Liver (tissue), 8 donors: ENCODE measurements at regions not wholly inside any gene's neighbourhood (a gene's known extent, or its start where the extent isn't known, plus 50 kb on each side); places are given as distances from the start of the nearest gene placed in this dataset.

Source experiments
- DNase-seq: peaks from one replicate; pipeline ENCODE4 v3.0.0-alpha.2; 2017; ENCODE audit warnings: low spot score
- H3K27ac ChIP-seq, 2 donors: one replicate each; pipeline ENCODE4 v1.7.0; 2013; ENCODE audit warnings: inconsistent platforms in 2 of 2, low read length in 2 of 2, control low read depth in 1 of 2, low read depth in 1 of 2, mild to moderate bottlenecking in 1 of 2
- H3K27me3 ChIP-seq, 4 donors: one replicate each; pipeline versions ENCODE4 v1.6.1 to v1.7.0; 2013; ENCODE audit warnings: low read length in 3 of 4, inconsistent platforms in 1 of 4, mild to moderate bottlenecking in 1 of 4, moderate library complexity in 1 of 4; ENCODE audit not compliant: control insufficient read depth in 4 of 4, insufficient read depth in 4 of 4
- H3K36me3 ChIP-seq, 4 donors: one replicate each; pipeline versions ENCODE4 v1.6.1 to v1.7.0; 2013; ENCODE audit warnings: low read length in 3 of 4, mild to moderate bottlenecking in 3 of 4, low read depth in 1 of 4, moderate library complexity in 1 of 4; ENCODE audit not compliant: control insufficient read depth in 4 of 4, insufficient read depth in 3 of 4
- H3K4me1 ChIP-seq, 4 donors: one replicate each; pipeline versions ENCODE4 v1.6.1 to v1.7.0; 2013; ENCODE audit warnings: low read length in 3 of 4, mild to moderate bottlenecking in 3 of 4, moderate library complexity in 1 of 4; ENCODE audit not compliant: control insufficient read depth in 4 of 4, insufficient read depth in 4 of 4
- H3K4me3 ChIP-seq, 3 donors: one replicate each; pipeline versions ENCODE4 v1.6.1 to v1.7.0; 2013; ENCODE audit warnings: low read length in 3 of 3, control low read depth in 1 of 3, low read depth in 1 of 3, mild to moderate bottlenecking in 1 of 3
- H3K9ac ChIP-seq, 2 donors: one replicate each; pipeline ENCODE4 v1.7.0; 2013; ENCODE audit warnings: low read length in 2 of 2, mild to moderate bottlenecking in 2 of 2, moderate library complexity in 2 of 2, control low read depth in 1 of 2, low read depth in 1 of 2
- H3K9me3 ChIP-seq, 4 donors: one replicate each; pipeline versions ENCODE4 v1.6.1 to v1.7.0; 2013; ENCODE audit warnings: low read length in 3 of 4; ENCODE audit not compliant: control insufficient read depth in 4 of 4
- FOXA1 ChIP-seq: IDR thresholded peaks from 2 replicates; pipeline ENCODE4 v1.6.1; 2016; ENCODE audit warnings: antibody characterized with exemption
- FOXA2 ChIP-seq: IDR thresholded peaks from 2 replicates; pipeline ENCODE4 v1.6.1; 2016; ENCODE audit warnings: antibody characterized with exemption
- GABPA ChIP-seq, 2 donors: IDR thresholded peaks in 1 of 2; conservative IDR thresholded peaks in 1 of 2; 2 replicates each; pipeline ENCODE4 v1.6.1; 2016; ENCODE audit warnings: antibody characterized with exemption in 2 of 2, mild to moderate bottlenecking in 1 of 2, moderate library complexity in 1 of 2
- HNF4A ChIP-seq, 2 donors: conservative IDR thresholded peaks; 2 replicates each; pipeline ENCODE4 v1.6.1; 2016; ENCODE audit warnings: antibody characterized with exemption in 2 of 2, mild to moderate bottlenecking in 2 of 2
- HNF4G ChIP-seq: IDR thresholded peaks from 2 replicates; pipeline ENCODE4 v1.6.1; 2016; ENCODE audit warnings: antibody characterized with exemption
- JUND ChIP-seq, 2 donors: IDR thresholded peaks; 2 replicates each; pipeline ENCODE4 v1.6.1; 2016; ENCODE audit warnings: antibody characterized with exemption in 2 of 2
- NR2F2 ChIP-seq: IDR thresholded peaks from 2 replicates; pipeline ENCODE4 v1.6.1; 2016; ENCODE audit warnings: antibody characterized with exemption
- RAD21 ChIP-seq, 2 donors: IDR thresholded peaks; 2 replicates each; pipeline ENCODE4 v1.6.1; 2016; ENCODE audit warnings: antibody characterized with exemption in 2 of 2, mild to moderate bottlenecking in 2 of 2
- RXRA ChIP-seq, 2 donors: IDR thresholded peaks; 2 replicates each; pipeline ENCODE4 v1.6.1; 2017 to 2018; ENCODE audit warnings: antibody characterized with exemption in 2 of 2, mild to moderate bottlenecking in 1 of 2
- YY1 ChIP-seq: IDR thresholded peaks from 2 replicates; pipeline ENCODE4 v1.6.1; 2016; ENCODE audit warnings: antibody characterized with exemption, mild to moderate bottlenecking
- WGBS: extraction: QIAGEN DNeasy Blood & Tissue Kit; methylation state at CpG from one replicate; pipeline ENCODE4 v1.1.7; 2013; 5-methylcytosine and 5-hydroxymethylcytosine counted together
- TF ChIP-seq, protein P1 (sequence below): IDR thresholded peaks from 2 replicates; pipeline ENCODE4 v1.6.1; 2016; ENCODE audit warnings: antibody characterized with exemption
- TF ChIP-seq, protein P2 (sequence below): IDR thresholded peaks from 2 replicates; pipeline ENCODE4 v1.6.1; 2016; ENCODE audit warnings: antibody characterized with exemption
- TF ChIP-seq, protein P3 (sequence below): IDR thresholded peaks from 2 replicates; pipeline ENCODE4 v1.6.1; 2016; ENCODE audit warnings: antibody characterized with exemption, mild to moderate bottlenecking
- TF ChIP-seq, protein P4 (sequence below): IDR thresholded peaks from 2 replicates; pipeline ENCODE4 v1.6.1; 2016; ENCODE audit warnings: antibody characterized with exemption
- TF ChIP-seq, protein P5 (sequence below): fragments of 150-350 bp; IDR thresholded peaks from 2 replicates; pipeline ENCODE4 v1.5.1; 2017; ENCODE audit warnings: improper control_type of control experiment, low read depth, low read length; ENCODE audit not compliant: missing input control
- donor health status: healthy.
- donor health status: healthy.
- donor health status: healthy.
- donor health status: healthy.
- donor health status: healthy.

DNA sequence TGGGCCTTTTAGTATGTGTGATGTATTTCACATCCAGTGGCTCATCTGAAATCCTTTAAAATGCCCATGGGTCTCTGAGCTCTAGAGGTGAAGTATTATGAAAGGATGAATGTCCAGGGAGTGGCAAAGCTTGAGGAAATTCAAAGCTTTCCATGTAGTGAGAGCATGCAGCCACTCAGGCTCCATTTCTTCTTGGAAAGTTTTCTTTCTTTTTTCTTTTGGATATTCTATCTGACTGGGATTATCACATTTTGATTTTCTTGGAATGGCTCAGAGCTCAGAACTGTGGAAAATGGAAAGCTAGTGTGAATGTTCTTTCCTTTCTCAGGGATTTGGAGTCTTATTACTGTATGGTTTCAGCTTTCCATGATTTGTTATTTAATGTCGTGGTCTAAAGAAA is 397.4 kb downstream of the CD109 start:
- Histone ChIP-seq H3K36me3 (no peaks in the 10 kb centered on the region), H3K9ac (no peak overlapping the region), H3K4me3 (no peak overlapping the region), H3K4me1 (peaks cover 0 to 5% (median 2%) of the 10 kb centered on the region in 4 donors), H3K27me3 (no peaks in the 10 kb centered on the region), H3K27ac (no peak overlapping the region), H3K9me3 (no peaks in the 10 kb centered on the region)
- no peak for DNase-seq
- TF ChIP-seq RAD21 (IDR thresholded peaks at IDR 0.05): no peak
- no peak for TF ChIP-seq GABPA (IDR thresholded peaks at IDR 0.05 in 1 of 2, conservative IDR thresholded peaks at IDR 0.05 in 1 of 2)
- TF ChIP-seq NR2F2: no peak
- TF ChIP-seq, protein P1, sequence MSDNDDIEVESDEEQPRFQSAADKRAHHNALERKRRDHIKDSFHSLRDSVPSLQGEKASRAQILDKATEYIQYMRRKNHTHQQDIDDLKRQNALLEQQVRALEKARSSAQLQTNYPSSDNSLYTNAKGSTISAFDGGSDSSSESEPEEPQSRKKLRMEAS: no peak
- TF ChIP-seq, protein P2, sequence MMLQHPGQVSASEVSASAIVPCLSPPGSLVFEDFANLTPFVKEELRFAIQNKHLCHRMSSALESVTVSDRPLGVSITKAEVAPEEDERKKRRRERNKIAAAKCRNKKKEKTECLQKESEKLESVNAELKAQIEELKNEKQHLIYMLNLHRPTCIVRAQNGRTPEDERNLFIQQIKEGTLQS: no peak
- TF ChIP-seq HNF4G: no peak
- TF ChIP-seq, protein P3, sequence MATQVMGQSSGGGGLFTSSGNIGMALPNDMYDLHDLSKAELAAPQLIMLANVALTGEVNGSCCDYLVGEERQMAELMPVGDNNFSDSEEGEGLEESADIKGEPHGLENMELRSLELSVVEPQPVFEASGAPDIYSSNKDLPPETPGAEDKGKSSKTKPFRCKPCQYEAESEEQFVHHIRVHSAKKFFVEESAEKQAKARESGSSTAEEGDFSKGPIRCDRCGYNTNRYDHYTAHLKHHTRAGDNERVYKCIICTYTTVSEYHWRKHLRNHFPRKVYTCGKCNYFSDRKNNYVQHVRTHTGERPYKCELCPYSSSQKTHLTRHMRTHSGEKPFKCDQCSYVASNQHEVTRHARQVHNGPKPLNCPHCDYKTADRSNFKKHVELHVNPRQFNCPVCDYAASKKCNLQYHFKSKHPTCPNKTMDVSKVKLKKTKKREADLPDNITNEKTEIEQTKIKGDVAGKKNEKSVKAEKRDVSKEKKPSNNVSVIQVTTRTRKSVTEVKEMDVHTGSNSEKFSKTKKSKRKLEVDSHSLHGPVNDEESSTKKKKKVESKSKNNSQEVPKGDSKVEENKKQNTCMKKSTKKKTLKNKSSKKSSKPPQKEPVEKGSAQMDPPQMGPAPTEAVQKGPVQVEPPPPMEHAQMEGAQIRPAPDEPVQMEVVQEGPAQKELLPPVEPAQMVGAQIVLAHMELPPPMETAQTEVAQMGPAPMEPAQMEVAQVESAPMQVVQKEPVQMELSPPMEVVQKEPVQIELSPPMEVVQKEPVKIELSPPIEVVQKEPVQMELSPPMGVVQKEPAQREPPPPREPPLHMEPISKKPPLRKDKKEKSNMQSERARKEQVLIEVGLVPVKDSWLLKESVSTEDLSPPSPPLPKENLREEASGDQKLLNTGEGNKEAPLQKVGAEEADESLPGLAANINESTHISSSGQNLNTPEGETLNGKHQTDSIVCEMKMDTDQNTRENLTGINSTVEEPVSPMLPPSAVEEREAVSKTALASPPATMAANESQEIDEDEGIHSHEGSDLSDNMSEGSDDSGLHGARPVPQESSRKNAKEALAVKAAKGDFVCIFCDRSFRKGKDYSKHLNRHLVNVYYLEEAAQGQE: no peak
- TF ChIP-seq, protein P4, sequence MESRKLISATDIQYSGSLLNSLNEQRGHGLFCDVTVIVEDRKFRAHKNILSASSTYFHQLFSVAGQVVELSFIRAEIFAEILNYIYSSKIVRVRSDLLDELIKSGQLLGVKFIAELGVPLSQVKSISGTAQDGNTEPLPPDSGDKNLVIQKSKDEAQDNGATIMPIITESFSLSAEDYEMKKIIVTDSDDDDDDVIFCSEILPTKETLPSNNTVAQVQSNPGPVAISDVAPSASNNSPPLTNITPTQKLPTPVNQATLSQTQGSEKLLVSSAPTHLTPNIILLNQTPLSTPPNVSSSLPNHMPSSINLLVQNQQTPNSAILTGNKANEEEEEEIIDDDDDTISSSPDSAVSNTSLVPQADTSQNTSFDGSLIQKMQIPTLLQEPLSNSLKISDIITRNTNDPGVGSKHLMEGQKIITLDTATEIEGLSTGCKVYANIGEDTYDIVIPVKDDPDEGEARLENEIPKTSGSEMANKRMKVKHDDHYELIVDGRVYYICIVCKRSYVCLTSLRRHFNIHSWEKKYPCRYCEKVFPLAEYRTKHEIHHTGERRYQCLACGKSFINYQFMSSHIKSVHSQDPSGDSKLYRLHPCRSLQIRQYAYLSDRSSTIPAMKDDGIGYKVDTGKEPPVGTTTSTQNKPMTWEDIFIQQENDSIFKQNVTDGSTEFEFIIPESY: no peak
- no peak for TF ChIP-seq HNF4A (conservative IDR thresholded peaks at IDR 0.05)
- 80% methylated on average over 1 of the region's 1 CpG for WGBS

DNA sequence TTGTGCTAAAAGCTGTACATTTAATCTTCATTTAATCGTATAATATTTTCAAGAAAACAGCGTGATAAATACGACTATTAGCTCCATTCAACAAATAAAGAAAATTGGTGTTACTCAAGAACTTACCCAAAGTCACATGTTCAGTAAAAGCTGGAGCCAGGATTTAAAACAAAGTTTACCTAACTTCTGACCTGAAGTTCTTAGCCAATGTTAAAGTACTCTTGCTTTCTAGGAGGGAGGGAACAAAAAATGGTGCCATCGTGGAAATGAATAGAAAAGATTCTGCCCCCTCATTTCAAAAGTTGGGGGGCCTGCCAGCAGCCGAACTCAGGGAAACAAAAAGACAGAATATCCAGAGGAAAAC is 395.8 kb downstream of the CD109 start:
- no peak overlapping the region for H3K27ac ChIP-seq
- H3K4me3 ChIP-seq: no peak overlapping the region
- DNase-seq: no peak

More for the DNA sequence above, 395.8 kb downstream of the CD109 start:
- Histone ChIP-seq H3K9me3 (no peaks in the 10 kb centered on the region), H3K4me1 (peaks cover 0 to 5% (median 2%) of the 10 kb centered on the region in 4 donors), H3K9ac (no peak overlapping the region), H3K36me3 (no peaks in the 10 kb centered on the region), H3K27me3 (no peaks in the 10 kb centered on the region)
- TF ChIP-seq HNF4A (conservative IDR thresholded peaks at IDR 0.05) (peak in 1 of 2 donors; percentile 7), JUND (IDR thresholded peaks at IDR 0.05) (no peak), YY1 (no peak), NR2F2 (no peak), FOXA2 (no peak), RXRA (IDR thresholded peaks at IDR 0.05) (peak in 1 of 2 donors; percentile 11), GABPA (IDR thresholded peaks at IDR 0.05 in 1 of 2, conservative IDR thresholded peaks at IDR 0.05 in 1 of 2) (no peak), FOXA1 (no peak)
- TF ChIP-seq, protein P4: no peak
- TF ChIP-seq, protein P5, sequence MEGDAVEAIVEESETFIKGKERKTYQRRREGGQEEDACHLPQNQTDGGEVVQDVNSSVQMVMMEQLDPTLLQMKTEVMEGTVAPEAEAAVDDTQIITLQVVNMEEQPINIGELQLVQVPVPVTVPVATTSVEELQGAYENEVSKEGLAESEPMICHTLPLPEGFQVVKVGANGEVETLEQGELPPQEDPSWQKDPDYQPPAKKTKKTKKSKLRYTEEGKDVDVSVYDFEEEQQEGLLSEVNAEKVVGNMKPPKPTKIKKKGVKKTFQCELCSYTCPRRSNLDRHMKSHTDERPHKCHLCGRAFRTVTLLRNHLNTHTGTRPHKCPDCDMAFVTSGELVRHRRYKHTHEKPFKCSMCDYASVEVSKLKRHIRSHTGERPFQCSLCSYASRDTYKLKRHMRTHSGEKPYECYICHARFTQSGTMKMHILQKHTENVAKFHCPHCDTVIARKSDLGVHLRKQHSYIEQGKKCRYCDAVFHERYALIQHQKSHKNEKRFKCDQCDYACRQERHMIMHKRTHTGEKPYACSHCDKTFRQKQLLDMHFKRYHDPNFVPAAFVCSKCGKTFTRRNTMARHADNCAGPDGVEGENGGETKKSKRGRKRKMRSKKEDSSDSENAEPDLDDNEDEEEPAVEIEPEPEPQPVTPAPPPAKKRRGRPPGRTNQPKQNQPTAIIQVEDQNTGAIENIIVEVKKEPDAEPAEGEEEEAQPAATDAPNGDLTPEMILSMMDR: no peak
- WGBS: 32% methylated on average over 5 of the region's 5 CpGs
